Heart left ventricle (tissue), 13 donors: ENCODE measurements at regions not wholly inside any gene's neighbourhood (a gene's known extent, or its start where the extent isn't known, plus 50 kb on each side); places are given as distances from the start of the nearest gene placed in this dataset.

Experiments
- CTCF ChIP-seq, 12 donors: fragments of 200-600 bp; sonication (generic) in 4 of 12; IDR thresholded peaks; one replicate each; pipeline versions ENCODE4 v1.5.0 to v1.8.0; 2018 to 2022; ENCODE audit warnings: antibody characterized with exemption in 12 of 12, mild to moderate bottlenecking in 5 of 12
- POLR2A ChIP-seq, 2 donors: fragments of 450-650 bp; IDR thresholded peaks; one replicate each; pipeline ENCODE4 v1.6.1; 2017; ENCODE audit warnings: antibody characterized with exemption in 2 of 2, mild to moderate bottlenecking in 2 of 2, moderate library complexity in 2 of 2
- donor health status: ischemic (EF 13 %, LVEDD 7.1; RV severe dilation, severe dysfunction).
- donor health status: DM: no; HTN: yes; CAD: no.
- donor health status: DM: no; HTN: no; CAD: no.
- donor health status: ischemic (EF 25% LVEDD 6.9; RV normal size, moderate dysfunction).
- donor health status: ischemic (EF 25% LVEDD 5.7; RV mildly dilated, moderate dysfunction).
- donor health status: ischemic (EF 35%, LVEDD 5.7; RV mildly dilated, moderate dysfunction).
- donor health status: nonischemic (EF 11% LVEDD 7.7; RV severe dilation, severe dysfunction).
- donor health status: DM: yes; HTN: yes; CAD: no.
- donor health status: PGD.
- donor health status: ischemic (EF 29% LVEDD 5.4; RV normal size, mild dysfunction).
- donor health status: nonischemic (EF 23%, LVEDD 6.1; RV moderate dilation, normal function).

GRCh38 chr18:22657619-22658018, 239.9 kb upstream of the CTAGE1 start:
- TF ChIP-seq CTCF (IDR thresholded peaks at IDR 0.05) (no peak), POLR2A (IDR thresholded peaks at IDR 0.05) (no peak)
